ENCODE measurements at regions not wholly inside any gene's neighbourhood (a gene's known extent, or its start where the extent isn't known, plus 50 kb on each side); places are given as distances from the start of the nearest gene placed in this dataset.
"Not testable (repeated sequence)": the region's sequence is repeated elsewhere in the genome, so short reads cannot be mapped to it uniquely, and the experiment has no call there.

DNA sequence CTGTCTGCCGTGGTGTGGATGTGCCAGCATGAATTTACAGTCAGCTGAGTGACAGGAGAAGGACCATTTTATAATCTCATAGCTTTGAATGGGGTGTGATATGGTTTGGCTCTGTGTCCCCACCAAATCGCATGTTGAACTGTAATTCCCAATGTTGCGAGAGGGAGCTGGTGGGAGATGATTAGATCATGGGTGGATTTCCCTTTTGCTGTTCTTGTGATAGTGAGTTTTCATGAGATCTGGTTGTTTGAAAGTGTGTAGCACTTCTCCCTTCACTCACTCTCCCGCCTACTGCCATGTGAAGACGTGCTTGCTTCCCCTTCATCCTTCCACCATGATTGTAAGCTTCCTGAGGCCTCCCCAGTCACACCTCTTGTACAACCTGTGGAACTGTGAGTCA is 111.9 kb upstream of the CHD2 start:
- H3K4me3 ChIP-seq (ENCODE audit: low read depth, low read length) = no peak overlapping the region
- TF ChIP-seq, protein P1, sequence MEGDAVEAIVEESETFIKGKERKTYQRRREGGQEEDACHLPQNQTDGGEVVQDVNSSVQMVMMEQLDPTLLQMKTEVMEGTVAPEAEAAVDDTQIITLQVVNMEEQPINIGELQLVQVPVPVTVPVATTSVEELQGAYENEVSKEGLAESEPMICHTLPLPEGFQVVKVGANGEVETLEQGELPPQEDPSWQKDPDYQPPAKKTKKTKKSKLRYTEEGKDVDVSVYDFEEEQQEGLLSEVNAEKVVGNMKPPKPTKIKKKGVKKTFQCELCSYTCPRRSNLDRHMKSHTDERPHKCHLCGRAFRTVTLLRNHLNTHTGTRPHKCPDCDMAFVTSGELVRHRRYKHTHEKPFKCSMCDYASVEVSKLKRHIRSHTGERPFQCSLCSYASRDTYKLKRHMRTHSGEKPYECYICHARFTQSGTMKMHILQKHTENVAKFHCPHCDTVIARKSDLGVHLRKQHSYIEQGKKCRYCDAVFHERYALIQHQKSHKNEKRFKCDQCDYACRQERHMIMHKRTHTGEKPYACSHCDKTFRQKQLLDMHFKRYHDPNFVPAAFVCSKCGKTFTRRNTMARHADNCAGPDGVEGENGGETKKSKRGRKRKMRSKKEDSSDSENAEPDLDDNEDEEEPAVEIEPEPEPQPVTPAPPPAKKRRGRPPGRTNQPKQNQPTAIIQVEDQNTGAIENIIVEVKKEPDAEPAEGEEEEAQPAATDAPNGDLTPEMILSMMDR (IDR thresholded peaks at IDR 0.05; ENCODE audit: low read depth, low read length) = no peak
- no peak for DNase-seq (ENCODE audit: low read depth, low spot score)
- in situ Hi-C loops (cut with HindIII; ENCODE audit: low sequenced_read_pairs) = no loop called here

DNA sequence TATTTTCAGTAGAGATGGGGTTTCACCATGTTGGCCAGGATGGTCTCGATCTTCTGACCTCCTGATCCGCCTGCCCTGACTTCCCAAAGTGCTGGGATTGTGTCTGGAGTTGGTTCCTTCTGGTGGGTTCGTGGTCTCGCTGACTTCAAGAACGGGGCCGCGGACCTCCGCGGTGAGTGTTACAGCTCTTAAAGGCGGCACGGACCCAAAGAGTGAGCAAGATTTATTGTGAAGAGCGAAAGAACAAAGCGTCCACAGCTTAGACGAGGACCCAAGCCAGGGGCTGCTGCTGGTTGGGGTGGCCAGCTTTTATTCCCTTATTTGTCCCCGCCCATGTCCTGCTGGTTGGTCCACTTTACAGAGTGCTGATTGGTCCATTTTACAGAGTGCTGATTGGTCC is 111.3 kb upstream of the CHD2 start:
- DNase-seq (ENCODE audit: low read depth, low spot score); in situ Hi-C loops (cut with HindIII; ENCODE audit: low sequenced_read_pairs); H3K4me3 ChIP-seq (ENCODE audit: low read depth, low read length): not testable (repeated sequence)

DNA sequence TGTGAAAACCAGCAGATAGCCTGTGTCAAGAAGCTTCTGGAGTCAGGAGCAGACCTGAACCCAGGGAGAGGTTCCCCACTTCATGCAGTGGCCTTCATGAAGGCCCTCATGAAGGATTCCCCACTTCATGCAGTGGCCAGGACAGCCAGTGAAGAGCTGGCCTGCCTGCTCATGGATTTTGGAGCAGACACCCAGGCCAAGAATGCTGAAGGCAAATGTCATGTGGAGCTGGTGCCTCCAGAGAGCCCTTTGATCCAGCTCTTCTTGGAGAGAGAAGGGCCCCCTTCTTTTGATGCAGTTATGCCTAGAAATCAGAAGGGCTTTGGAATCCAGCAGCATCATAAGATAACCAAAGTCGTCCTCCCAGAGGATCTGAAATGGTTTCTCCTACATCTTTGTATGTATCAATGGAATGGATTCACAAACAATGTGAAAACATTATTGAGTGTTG is 103.9 kb upstream of the CHD2 start:
- TF ChIP-seq, protein P1 (IDR thresholded peaks at IDR 0.05; ENCODE audit: low read depth, low read length) = no peak
- no peak for DNase-seq (ENCODE audit: low read depth, low spot score)
- no peak overlapping the region for H3K4me3 ChIP-seq (ENCODE audit: low read depth, low read length)
- in situ Hi-C loops (cut with HindIII; ENCODE audit: low sequenced_read_pairs) = no loop called here

DNA sequence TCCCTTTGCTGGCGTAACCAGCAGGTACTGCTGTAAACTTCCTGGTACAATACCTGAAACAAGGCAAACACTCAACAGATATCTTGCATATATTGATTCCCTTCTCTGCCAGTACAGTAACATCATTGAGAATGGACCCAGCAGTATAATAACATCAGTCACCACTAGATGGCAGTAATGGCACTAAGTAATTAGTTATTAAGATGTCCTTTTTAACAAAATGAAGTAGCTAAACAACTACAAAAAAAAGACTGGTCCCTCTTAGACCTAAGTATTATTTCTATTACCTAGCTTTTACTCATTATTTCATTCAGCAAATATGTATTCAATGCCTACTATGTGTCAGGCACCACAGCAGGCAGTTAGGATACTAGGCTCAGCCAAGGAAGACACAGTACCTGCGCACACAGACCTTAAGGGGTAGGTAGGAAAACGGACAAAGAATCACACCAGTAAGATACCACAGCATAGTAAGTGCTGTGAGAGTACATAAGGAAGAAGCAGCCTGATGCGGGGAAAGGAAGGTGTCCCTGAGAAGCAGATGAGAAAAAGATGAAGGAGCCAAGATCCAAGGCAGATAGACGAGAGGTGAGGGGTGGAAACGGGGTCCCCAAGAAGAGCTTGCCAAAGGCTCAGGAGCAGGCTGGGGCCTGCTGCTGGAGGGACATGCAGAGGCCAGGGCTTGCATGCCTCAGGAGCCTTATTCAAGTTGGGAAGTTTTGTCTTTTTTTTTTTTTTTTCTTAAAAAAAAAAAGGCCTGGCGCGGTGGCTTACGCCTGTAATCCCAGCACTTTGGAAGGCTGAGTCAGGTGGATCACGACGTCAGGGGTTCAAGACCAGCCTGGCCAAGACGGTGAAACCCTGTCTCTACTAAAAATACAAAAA is 102.7 kb upstream of the CHD2 start:
- peak; percentile 83 for DNase-seq (ENCODE audit: low read depth, low spot score)

DNA sequence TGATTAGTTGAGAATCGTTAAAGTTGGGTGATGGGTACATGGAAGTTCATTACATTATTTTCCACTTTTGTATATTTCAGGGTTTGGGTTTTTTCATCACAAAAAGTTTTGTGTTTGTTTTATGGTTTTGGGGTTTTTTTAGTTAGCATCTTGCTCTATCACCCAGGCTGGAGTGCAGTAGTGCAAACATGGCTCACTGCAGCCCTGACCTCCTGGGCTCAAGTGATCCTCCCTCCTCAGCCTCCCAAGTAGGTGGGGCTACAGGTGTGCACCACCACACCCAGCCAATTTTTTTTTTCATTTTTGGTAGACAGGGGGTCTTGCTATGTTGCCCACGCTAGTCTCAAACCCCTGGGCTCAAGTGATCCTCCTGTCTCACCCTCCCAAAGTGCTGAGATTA is 100.1 kb upstream of the CHD2 start:
- TF ChIP-seq, protein P1 (IDR thresholded peaks at IDR 0.05; ENCODE audit: low read depth, low read length) = no peak
- no peak overlapping the region for H3K4me3 ChIP-seq (ENCODE audit: low read depth, low read length)
- in situ Hi-C loops (cut with HindIII; ENCODE audit: low sequenced_read_pairs) = no loop called here
- DNase-seq (ENCODE audit: low read depth, low spot score) = no peak

More for the DNA sequence above, 102.7 kb upstream of the CHD2 start:
- no peak overlapping the region for H3K4me3 ChIP-seq (ENCODE audit: low read depth, low read length)
- in situ Hi-C loops (cut with HindIII; ENCODE audit: low sequenced_read_pairs) = no loop called here
- TF ChIP-seq, protein P1 (IDR thresholded peaks at IDR 0.05; ENCODE audit: low read depth, low read length) = peak; percentile 58

DNA sequence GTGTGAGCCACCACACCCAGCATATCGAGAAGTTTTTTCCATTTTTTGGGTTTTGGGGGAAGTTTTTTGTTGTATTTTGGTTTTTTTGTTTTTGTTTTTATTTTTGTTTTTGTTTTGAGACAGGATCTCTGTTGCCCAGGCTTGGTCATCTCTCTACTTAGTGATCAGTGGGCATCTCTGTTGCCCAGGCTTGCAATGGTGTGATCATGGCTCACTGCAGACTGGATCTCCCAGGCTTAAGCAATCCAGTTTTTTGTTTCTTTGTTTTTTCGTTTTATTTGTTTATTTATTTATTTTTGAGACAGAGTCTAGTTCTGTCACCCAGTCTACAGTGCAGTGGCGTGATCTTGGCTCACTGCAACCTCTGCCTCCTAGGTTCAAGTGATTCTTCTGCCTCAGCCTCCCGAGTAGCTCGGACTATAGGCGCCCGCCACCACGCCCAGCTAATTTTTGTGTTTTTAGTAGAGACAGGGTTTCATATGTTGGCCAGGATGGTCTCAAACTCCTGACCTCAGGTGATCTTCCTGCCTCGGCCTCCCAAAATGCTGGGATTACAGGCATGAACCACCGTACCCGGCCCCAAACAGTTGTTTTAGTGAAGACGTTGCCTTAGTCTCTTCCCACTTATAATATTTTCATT is 99.6 kb upstream of the CHD2 start:
- DNase-seq (ENCODE audit: low read depth, low spot score); in situ Hi-C loops (cut with HindIII; ENCODE audit: low sequenced_read_pairs); H3K4me3 ChIP-seq (ENCODE audit: low read depth, low read length): not testable (repeated sequence)

DNA sequence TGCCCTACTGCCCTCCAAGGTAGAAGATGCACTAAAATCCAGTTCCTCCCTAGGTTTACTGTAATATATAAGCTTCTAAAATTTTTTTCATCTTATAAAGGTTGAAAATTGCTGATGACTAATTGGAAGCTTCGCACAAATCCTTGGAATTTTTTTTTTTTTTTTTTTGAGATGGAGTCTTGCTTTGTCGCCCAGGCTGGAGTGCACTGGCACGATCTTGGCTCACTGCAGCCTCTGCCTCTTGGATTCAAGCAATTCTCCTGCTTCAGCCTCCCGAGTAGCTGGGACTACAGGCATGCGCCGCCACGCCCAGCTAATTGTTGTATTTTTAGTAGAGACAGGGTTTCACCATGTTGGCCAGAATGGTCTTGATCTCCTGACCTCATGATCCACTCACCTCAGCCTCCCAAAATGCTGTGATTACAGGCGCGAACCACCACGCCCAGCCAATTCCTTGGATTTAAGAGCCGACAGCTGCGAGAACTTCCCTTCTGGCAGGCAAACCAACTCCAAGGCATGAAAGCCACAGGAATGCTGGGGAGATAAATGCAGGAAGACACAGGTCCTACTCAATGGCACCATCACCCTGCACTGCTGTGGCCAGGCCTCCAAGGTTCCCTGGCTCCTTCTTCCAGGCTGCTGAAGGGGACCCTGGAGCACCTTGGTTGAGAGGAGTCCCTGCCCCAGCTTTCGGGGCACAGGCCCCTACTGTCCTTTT is 98.9 kb upstream of the CHD2 start:
- H3K4me3 ChIP-seq (ENCODE audit: low read depth, low read length); in situ Hi-C loops (cut with HindIII; ENCODE audit: low sequenced_read_pairs): not testable (repeated sequence)
- peak; percentile 88 for DNase-seq (ENCODE audit: low read depth, low spot score)

All from astrocyte of the spinal cord (primary cell).